Amygdala (tissue), 56 donors: ENCODE measurements at regions not wholly inside any gene's neighbourhood (a gene's known extent, or its start where the extent isn't known, plus 50 kb on each side); places are given as distances from the start of the nearest gene placed in this dataset.

Experiments used
- DNase-seq, 56 donors: peaks; one replicate each; lab custom pipeline; 2025; lab: John Stamatoyannopoulos, UW

- no peak for DNase-seq
Measured at GRCh38 chr6:19972221-19972620, 135.1 kb downstream of the ID4 start.

DNA sequence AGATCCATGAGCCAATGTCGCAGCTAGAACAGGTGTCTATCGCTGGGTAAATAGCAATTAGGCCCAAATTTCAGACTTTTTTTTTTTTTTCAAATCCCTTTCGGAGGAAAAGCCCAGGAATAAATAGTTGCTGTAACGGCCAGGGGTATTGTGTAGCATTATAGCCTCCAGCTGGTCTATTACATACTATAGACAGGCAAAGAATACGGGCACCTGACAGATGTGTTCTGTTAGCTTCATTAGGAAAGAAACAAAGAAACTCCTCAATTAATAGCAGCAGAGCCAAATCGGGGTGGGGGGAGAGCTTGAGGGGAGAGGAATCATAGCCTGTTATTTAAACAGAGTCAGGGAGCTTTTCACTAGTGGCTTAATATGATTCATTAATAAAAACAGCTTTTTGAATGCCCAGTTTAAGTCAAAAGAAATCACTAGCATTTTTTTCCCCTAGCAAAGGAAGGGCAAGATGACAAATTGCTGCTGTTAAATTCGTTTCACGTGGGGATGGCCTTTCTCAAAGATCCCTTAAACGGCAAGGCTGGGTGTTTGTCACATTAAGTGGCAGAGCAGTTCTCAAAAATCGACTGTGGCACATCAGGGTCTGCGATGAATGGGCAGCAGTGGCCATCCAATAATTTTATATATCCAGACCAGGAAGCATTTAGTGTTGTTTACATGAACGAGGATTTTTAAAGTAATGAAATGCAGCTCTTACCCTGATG is 139.4 kb downstream of the ID4 start:
- peak in 1 of 56 donors; percentile 1 for DNase-seq

DNA sequence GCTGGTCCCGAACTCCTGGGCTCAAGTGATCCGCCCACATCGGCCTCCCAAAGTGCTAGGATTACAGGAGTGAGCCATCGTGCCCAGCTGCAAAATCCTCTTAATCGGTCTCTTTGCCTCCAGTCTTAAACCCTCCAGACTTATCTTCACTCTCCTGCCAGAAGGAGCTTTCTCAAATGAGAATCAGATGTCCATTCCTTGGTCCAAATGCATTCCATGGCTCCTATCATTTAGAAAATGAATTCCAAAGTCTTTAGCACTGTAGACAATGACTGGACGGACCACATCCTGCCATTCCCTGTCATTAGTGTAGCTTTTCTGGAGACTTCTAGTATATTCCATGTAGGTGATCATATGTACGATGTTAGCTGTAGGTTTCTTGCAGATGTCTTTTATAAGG is 141.9 kb downstream of the ID4 start:
- DNase-seq: no peak

- no peak for DNase-seq
Measured at GRCh38 chr6:19979986-19980385, 142.8 kb downstream of the ID4 start.

DNA sequence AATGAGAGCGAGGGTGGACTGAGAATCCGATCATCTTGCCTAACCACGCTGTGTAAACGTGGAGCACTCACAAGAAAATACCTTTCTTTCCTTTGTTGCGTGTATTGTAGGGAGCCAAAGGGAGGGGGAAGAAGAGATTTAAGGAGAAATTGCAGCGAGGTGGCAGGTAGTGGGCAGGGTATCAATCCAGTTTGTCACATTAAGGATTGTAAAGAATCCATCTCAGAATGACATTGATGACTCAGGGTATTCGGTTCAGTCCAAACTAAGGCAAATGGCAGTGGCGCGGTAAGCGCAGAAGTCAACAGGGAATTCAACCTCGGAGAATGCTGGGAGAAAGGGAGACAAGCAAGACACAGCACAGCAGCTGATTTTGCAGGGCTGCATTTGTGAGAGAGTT is 146.2 kb downstream of the ID4 start:
- DNase-seq: no peak

- DNase-seq: no peak
Measured at GRCh38 chr6:19986691-19987438, 149.7 kb downstream of the ID4 start.

GRCh38 chr6:19988555-19988954 is 151.4 kb downstream of the ID4 start:
- no peak for DNase-seq

- no peak for DNase-seq
Measured at GRCh38 chr6:19991176-19991575, 154.0 kb downstream of the ID4 start.

- no peak for DNase-seq
Measured at GRCh38 chr6:19994909-19995308, 157.7 kb downstream of the ID4 start.

DNA sequence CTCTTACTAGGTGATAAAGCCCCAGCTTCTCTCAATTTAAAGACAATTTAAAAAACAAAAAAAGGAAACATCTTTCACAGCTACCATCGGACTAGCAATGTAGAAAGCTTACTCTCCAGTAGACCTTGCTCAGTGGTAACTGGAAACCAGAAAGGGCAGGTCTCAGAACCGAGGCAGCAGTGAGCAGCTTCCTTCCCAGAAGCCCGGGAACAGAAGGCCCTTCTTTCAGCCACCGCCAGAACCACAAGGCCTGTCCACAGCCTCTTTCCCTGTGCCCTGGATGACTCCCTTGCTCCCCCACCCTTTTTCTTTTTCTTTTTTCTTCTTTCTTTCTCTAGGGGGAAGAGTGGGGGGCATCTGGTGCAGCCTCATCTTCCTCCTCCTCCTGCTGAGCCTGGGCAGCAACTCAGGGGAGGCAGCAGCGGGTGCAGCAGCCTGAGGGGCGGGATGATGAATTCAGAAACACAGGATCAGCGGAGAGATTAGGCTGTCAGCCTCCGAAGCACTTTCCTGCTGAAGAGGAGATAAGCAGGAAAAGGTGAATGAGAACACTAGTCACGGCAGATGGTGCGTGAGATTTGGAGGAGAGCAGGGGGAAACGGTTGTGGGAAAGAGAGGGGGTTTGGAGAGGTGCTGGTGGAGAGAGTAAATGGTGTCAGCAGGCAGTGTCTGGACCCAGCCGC is 158.5 kb downstream of the ID4 start:
- no peak for DNase-seq

- DNase-seq: no peak
Measured at GRCh38 chr6:19997104-19997503, 159.9 kb downstream of the ID4 start.

DNA sequence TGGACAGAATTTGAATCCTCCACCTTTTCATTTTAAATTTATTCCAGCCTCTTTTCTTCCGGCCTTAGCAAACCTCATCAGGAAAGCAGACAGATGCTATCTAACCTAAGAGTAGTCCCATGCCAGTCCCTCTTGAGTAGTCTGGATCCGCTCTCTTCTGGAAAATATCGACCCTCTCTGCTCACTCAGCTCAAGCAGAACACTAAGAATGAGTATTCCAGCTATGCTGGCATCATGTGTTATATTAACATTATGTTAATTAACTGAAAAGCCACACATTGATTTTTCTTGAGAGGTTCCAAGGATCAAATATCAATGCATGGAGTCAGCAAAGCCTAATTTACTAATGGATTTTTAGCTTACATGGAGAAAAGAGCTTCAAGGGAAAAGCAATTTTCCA is 161.4 kb downstream of the ID4 start:
- no peak for DNase-seq

DNA sequence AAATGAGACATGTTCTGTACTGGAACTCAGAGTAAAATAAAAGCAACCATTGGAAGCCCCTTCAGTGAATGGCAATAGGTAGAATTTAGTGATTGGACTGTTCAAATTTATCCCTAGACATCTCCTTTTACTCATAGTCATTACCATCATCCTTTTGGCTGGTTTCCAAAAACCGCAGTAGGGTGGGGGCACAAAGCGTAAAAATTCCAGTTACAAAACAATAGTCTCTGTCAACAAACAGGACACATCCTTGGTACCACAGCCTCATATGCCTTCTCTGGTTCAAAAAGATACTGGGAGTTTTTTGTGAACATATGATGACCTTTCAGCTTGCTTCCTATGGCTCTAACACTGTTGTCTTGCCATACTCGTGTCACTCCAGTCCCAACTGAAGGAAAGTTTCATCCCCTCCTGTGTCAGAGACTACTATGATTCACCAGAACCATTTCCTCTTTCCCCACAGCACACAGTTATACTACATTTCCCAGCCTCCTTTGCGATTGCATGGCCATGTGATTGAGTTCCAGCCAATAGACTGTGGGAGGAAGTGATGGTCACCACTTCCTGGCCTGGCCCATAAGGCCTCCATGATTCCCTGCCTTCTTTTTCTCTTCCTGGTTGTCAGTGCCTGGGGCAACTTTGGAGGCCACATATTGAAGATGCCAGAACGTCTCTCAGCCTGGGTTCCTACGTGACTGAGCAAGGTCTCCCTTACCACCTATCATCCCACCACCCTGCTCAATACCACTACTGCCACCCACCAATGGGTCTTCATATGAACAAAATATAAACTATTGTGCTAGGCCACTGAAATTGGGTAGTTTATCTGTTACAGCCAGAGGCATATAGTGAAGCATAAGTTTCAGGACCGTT is 162.4 kb downstream of the ID4 start:
- no peak for DNase-seq

- DNase-seq: no peak
Measured at GRCh38 chr6:20001286-20001685, 164.1 kb downstream of the ID4 start.

- DNase-seq: no peak
Measured at GRCh38 chr6:20006037-20006436, 168.9 kb downstream of the ID4 start.

GRCh38 chr6:20008131-20008530 is 171.0 kb downstream of the ID4 start:
- DNase-seq: no peak

DNA sequence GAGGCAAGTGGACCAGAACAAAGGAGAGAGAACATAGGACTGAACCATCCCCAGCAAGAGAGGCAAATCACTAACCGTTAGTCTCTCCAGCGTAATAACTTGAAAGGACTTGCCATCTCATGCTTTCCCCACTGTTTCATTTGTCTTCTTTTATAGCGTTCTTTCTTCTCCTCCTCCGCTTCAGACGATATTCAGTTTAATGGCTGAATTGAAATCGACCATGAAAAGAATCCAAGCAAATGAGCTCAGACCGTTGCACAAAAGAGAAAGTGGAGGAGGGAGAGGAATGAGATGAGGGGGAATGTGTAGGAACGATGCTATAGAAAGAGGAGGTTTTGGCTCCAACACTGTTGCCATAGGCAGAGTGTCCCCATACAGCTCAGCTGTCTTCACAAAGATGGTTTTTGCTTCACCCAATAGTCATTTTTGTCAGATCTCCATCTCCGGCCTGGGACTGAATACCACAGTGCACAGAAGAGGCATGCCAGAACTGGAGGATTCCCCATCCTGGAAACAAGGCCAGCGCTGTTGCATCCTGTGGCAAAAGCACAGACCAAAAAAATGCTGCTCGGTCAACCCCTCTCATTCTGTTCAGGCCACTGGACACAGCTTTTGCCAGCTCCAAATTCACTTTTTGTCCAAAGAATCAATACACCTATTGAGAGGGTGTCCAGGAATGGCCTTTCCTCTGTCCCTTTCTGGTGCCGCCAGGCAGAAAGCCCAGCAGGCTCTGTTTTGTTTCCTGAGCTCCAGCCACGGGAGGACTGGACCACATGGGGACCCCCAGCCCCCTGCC is 176.1 kb downstream of the ID4 start:
- DNase-seq: peak in 26 of 56 donors; percentile 4 to 55 (median 25)

DNA sequence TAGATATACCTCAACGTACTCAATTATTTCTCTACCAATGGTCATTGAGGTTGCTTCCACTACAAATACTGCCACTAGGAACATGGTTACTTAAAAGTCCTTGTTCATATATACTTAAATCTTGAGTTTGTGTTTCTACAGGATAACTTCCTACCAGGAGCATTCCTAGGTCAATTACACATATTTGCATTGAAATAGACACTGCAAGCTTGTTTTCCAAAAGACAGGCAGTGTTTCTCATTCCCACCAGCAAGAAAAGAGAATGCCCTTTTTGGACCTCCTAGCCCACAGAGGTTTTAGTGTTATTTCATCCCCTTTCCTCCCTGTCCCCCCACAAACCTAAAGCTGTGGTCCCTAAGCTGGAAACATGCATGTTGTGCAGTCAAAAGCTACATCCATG is 177.3 kb downstream of the ID4 start:
- no peak for DNase-seq

- no peak for DNase-seq
Measured at GRCh38 chr6:20020526-20020925, 183.4 kb downstream of the ID4 start.

DNA sequence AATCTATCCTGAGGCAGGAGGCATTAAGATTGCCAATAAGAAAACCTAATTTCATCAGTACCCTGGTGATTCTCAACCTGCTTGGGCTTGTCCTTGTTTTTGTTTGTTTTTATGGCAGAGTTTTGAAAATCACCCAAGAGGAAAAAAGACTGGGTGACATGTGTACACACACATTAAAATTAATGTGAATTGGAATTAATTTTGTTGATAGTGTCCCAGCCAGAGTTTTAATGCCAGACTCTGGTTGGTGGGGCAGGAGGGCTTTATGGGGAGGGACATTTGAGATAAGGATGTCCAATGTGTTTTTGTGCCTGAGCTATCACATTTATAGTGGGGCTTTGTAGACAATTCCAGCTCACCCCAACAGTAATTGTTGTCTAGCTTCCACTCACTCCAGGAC is 184.6 kb downstream of the ID4 start:
- DNase-seq: no peak
